GM18868 (cell line): ENCODE measurements at regions not wholly inside any gene's neighbourhood (a gene's known extent, or its start where the extent isn't known, plus 50 kb on each side); places are given as distances from the start of the nearest gene placed in this dataset.
"Not testable (repeated sequence)": the region's sequence is repeated elsewhere in the genome, so short reads cannot be mapped to it uniquely, and the experiment has no call there.

Source experiments
- ATAC-seq: cut with Tn5 transposase; IDR thresholded peaks from one replicate; pipeline ENCODE4 v1.9.1; 2021; ENCODE audit warnings: mild to moderate bottlenecking, moderate library complexity; ENCODE audit not compliant: unreplicated experiment

GRCh38 chr18:11388755-11389680 lies 220.4 kb upstream of the SLC35G4 start:
- no peak for ATAC-seq

- ATAC-seq, result peak; percentile 43
Observed at GRCh38 chr18:11387880-11388279, 221.5 kb upstream of the SLC35G4 start.

GRCh38 chr18:11383381-11383780 lies 226.0 kb upstream of the SLC35G4 start:
- ATAC-seq, result no peak

- no peak for ATAC-seq
Observed at GRCh38 chr18:11380968-11381367, 228.4 kb upstream of the SLC35G4 start.

- ATAC-seq, result no peak
Observed at GRCh38 chr18:11379660-11380059, 229.7 kb upstream of the SLC35G4 start.

- no peak for ATAC-seq
Observed at GRCh38 chr18:11377766-11378540, 228.6 kb upstream of the PIEZO2 start.

- ATAC-seq, result no peak
Observed at GRCh38 chr18:11372163-11372562, 222.8 kb upstream of the PIEZO2 start.

- ATAC-seq, result no peak
Observed at GRCh38 chr18:11369556-11369955, 220.2 kb upstream of the PIEZO2 start.

- peak; percentile 56 for ATAC-seq
Observed at GRCh38 chr18:11368020-11368419, 218.7 kb upstream of the PIEZO2 start.

- ATAC-seq, result no peak
Observed at GRCh38 chr18:11367351-11367750, 218.0 kb upstream of the PIEZO2 start.

- ATAC-seq, result no peak
Observed at GRCh38 chr18:11366410-11366809, 217.0 kb upstream of the PIEZO2 start.

- ATAC-seq, result no peak
Observed at GRCh38 chr18:11362856-11363255, 213.5 kb upstream of the PIEZO2 start.

GRCh38 chr18:11361862-11362261 lies 212.5 kb upstream of the PIEZO2 start:
- ATAC-seq, result not testable (repeated sequence)

- ATAC-seq, result no peak
Observed at GRCh38 chr18:11357678-11358077, 208.3 kb upstream of the PIEZO2 start.

GRCh38 chr18:11344576-11344975 lies 195.2 kb upstream of the PIEZO2 start:
- not testable (repeated sequence) for ATAC-seq

- ATAC-seq, result no peak
Observed at GRCh38 chr18:11343096-11343495, 193.7 kb upstream of the PIEZO2 start.

GRCh38 chr18:11342115-11342514 lies 192.7 kb upstream of the PIEZO2 start:
- not testable (repeated sequence) for ATAC-seq

GRCh38 chr18:11339188-11339775 lies 189.9 kb upstream of the PIEZO2 start:
- ATAC-seq, result no peak

GRCh38 chr18:11336241-11336640 lies 186.9 kb upstream of the PIEZO2 start:
- no peak for ATAC-seq

GRCh38 chr18:11327391-11328009 lies 178.1 kb upstream of the PIEZO2 start:
- no peak for ATAC-seq
